H1 (cell line): ENCODE measurements at regions not wholly inside any gene's neighbourhood (a gene's known extent, or its start where the extent isn't known, plus 50 kb on each side); places are given as distances from the start of the nearest gene placed in this dataset.
A peak's percentile ranks its signal among the peaks of the same experiment; 100 is the strongest.

Source experiments
- CTCF ChIA-PET: fragments of 300-600 bp; sonication (Branson Sonifier 250); formaldehyde crosslinking; loops from one replicate; lab custom pipeline; 2021; ENCODE audit not compliant: partially characterized antibody; lab: Charles Lee
- POLR2A ChIA-PET: fragments of 300-600 bp; sonication (Branson Sonifier 250); formaldehyde crosslinking; loops from one replicate; lab custom pipeline; 2021; ENCODE audit warnings: inconsistent platforms; ENCODE audit not compliant: partially characterized antibody; lab: Charles Lee
- DNase-seq, 2 experiments: peaks; one replicate each; pipeline versions ENCODE4 v3.0.0 to v3.0.0-alpha.2; 2010 to 2022; ENCODE audit warnings: low spot score in 2 of 2, low read depth in 1 of 2, mixed read lengths in 1 of 2
- FAIRE-seq: peaks from 2 replicates; lab custom pipeline; 2011; peaks lifted over from hg19 to GRCh38; lab: Jason Lieb, UNC
- H2AFZ ChIP-seq: 2 replicates; pipeline ENCODE4 v1.8.1; 2012; ENCODE audit warnings: low read length, inconsistent platforms
- H2AK5ac ChIP-seq: 2 replicates; pipeline ENCODE4 v1.6.1; 2013; ENCODE audit warnings: low read depth, low read length
- H2BK120ac ChIP-seq: replicated peaks from 2 replicates; pipeline ENCODE3; 2013; ENCODE audit warnings: low read depth, low read length, inconsistent platforms
- H2BK12ac ChIP-seq: 2 replicates; pipeline ENCODE4 v1.6.1; 2013; ENCODE audit warnings: low read depth, low read length
- H2BK15ac ChIP-seq: 2 replicates; pipeline ENCODE4 v1.6.1; 2013; ENCODE audit warnings: low read length
- H2BK20ac ChIP-seq: 2 replicates; pipeline ENCODE4 v1.6.1; 2013; ENCODE audit warnings: low read length
- H2BK5ac ChIP-seq: 2 replicates; pipeline ENCODE4 v1.6.1; 2013; ENCODE audit warnings: low read depth, low read length
- H3K14ac ChIP-seq: 2 replicates; pipeline ENCODE4 v1.6.1; 2013; ENCODE audit warnings: inconsistent platforms; ENCODE audit not compliant: insufficient read length
- H3K18ac ChIP-seq: 2 replicates; pipeline ENCODE4 v1.6.1; 2013; ENCODE audit warnings: low read length; ENCODE audit errors: extremely low read depth
- H3K23ac ChIP-seq: 2 replicates; pipeline ENCODE4 v1.6.1; 2013; ENCODE audit warnings: inconsistent platforms; ENCODE audit not compliant: insufficient read length
- H3K23me2 ChIP-seq: 2 replicates; pipeline ENCODE4 v1.6.1; 2013; ENCODE audit warnings: low read depth, low read length
- H3K27ac ChIP-seq: 2 replicates; pipeline ENCODE4 v1.6.1; 2011; ENCODE audit warnings: low read depth, low read length, inconsistent platforms
- H3K27me3 ChIP-seq, 4 experiments: replicated peaks in 1 of 4; 1 replicate in 1 of 4; 2 replicates in 3 of 4; pipeline versions ENCODE4 v1.6.1 to v1.8.1; 2011 to 2013; ENCODE audit warnings: low read length in 3 of 4, mild to moderate bottlenecking in 3 of 4, inconsistent platforms in 2 of 4, mixed read lengths in 2 of 4, moderate library complexity in 1 of 4; ENCODE audit not compliant: control insufficient read depth in 3 of 4, insufficient read depth in 3 of 4; ENCODE audit errors: extremely low read depth in 1 of 4
- H3K36me3 ChIP-seq, 4 experiments: 2 replicates each; pipeline versions ENCODE4 v1.6.1 to v1.8.1; 2011 to 2013; ENCODE audit warnings: mild to moderate bottlenecking in 4 of 4, low read length in 3 of 4, moderate library complexity in 2 of 4, control low read depth in 1 of 4, inconsistent platforms in 1 of 4; ENCODE audit not compliant: insufficient read depth in 4 of 4, control insufficient read depth in 2 of 4
- H3K4ac ChIP-seq: replicated peaks from 2 replicates; pipeline ENCODE3; 2013; ENCODE audit warnings: low read length, low read depth, mixed read lengths, inconsistent platforms; ENCODE audit not compliant: insufficient read length
- H3K4me1 ChIP-seq, 4 experiments: replicated peaks in 1 of 4; 1 replicate in 1 of 4; 2 replicates in 3 of 4; pipeline versions ENCODE4 v1.6.1 to v1.8.1; 2011 to 2013; ENCODE audit warnings: low read length in 3 of 4, inconsistent platforms in 2 of 4, mixed read lengths in 1 of 4; ENCODE audit not compliant: insufficient read depth in 4 of 4, control insufficient read depth in 3 of 4
- H3K4me2 ChIP-seq, 2 experiments: 2 replicates each; pipeline versions ENCODE4 v1.6.1 to v1.8.1; 2011 to 2013; ENCODE audit warnings: low read depth in 2 of 2, low read length in 2 of 2, control low read depth in 1 of 2, inconsistent platforms in 1 of 2, mild to moderate bottlenecking in 1 of 2; ENCODE audit not compliant: insufficient read depth in 1 of 2
- H3K4me3 ChIP-seq, 4 experiments: fragments of 200-600, 300-600 bp in 1 of 4; sonication (generic), shearing (Covaris generic), sonication (Bioruptor Twin) in 1 of 4; 2 replicates each; pipeline versions ENCODE4 v1.5.1 to v1.8.1; 2011 to 2016; ENCODE audit warnings: low read length in 4 of 4, low read depth in 3 of 4, control low read depth in 2 of 4, inconsistent platforms in 2 of 4, mild to moderate bottlenecking in 2 of 4, mixed read lengths in 1 of 4, moderate library complexity in 1 of 4; ENCODE audit not compliant: insufficient read depth in 2 of 4; ENCODE audit errors: extremely low read depth in 1 of 4
- H3K56ac ChIP-seq: replicated peaks from 2 replicates; pipeline ENCODE3; 2013; ENCODE audit warnings: low read depth, mild to moderate bottlenecking, mixed read lengths, low read length, inconsistent platforms; ENCODE audit not compliant: insufficient read length
- H3K79me1 ChIP-seq: 2 replicates; pipeline ENCODE4 v1.6.1; 2013; ENCODE audit warnings: low read depth, low read length, control low read depth
- H3K79me2 ChIP-seq, 2 experiments: 2 replicates each; pipeline versions ENCODE4 v1.6.1 to v1.8.1; 2012 to 2013; ENCODE audit warnings: low read length in 2 of 2, mild to moderate bottlenecking in 2 of 2, inconsistent platforms in 1 of 2; ENCODE audit not compliant: insufficient read depth in 2 of 2, control insufficient read depth in 1 of 2
- H3K9ac ChIP-seq, 4 experiments: replicated peaks in 1 of 4; 1 replicate in 1 of 4; 2 replicates in 3 of 4; pipeline versions ENCODE4 v1.6.1 to v1.8.1; 2011 to 2013; ENCODE audit warnings: low read depth in 3 of 4, low read length in 3 of 4, control low read depth in 2 of 4, mild to moderate bottlenecking in 2 of 4, moderate library complexity in 2 of 4, inconsistent platforms in 1 of 4; ENCODE audit errors: extremely low read depth in 1 of 4
- H3K9me3 ChIP-seq, 2 experiments: 2 replicates each; pipeline versions ENCODE4 v1.6.1 to v1.8.1; 2012 to 2013; ENCODE audit warnings: mild to moderate bottlenecking in 2 of 2, moderate library complexity in 2 of 2, control low read depth in 1 of 2, inconsistent platforms in 1 of 2, low read depth in 1 of 2, low read length in 1 of 2, mixed read lengths in 1 of 2; ENCODE audit not compliant: insufficient read depth in 2 of 2
- H4K20me1 ChIP-seq, 2 experiments: replicated peaks in 1 of 2; 2 replicates each; pipeline versions ENCODE3 to v1.8.1; 2011 to 2013; ENCODE audit warnings: inconsistent platforms in 2 of 2, low read length in 2 of 2, mild to moderate bottlenecking in 1 of 2; ENCODE audit not compliant: insufficient read depth in 2 of 2, control insufficient read depth in 1 of 2
- H4K5ac ChIP-seq: 2 replicates; pipeline ENCODE4 v1.6.1; 2013; ENCODE audit warnings: low read length, low read depth, mixed read lengths, inconsistent platforms; ENCODE audit not compliant: insufficient read length
- H4K8ac ChIP-seq: 2 replicates; pipeline ENCODE4 v1.8.0; 2013; ENCODE audit warnings: mild to moderate bottlenecking, moderate library complexity, low read length, inconsistent platforms; ENCODE audit not compliant: insufficient read depth; ENCODE audit errors: extremely low read depth
- H4K91ac ChIP-seq: replicated peaks from 2 replicates; pipeline ENCODE3; 2013; ENCODE audit warnings: low read length, mixed read lengths, inconsistent platforms; ENCODE audit not compliant: insufficient read length
- BACH1 ChIP-seq: IDR thresholded peaks from 2 replicates; pipeline ENCODE4 v1.6.1; 2012; ENCODE audit warnings: low read length, improper control_type of control experiment
- SRF ChIP-seq: IDR thresholded peaks from 2 replicates; pipeline ENCODE4 v1.6.1; 2011; ENCODE audit warnings: mild to moderate bottlenecking, low read depth, low read length, moderate library complexity
- TAF7 ChIP-seq: optimal IDR thresholded peaks from 2 replicates; pipeline ENCODE3; 2011; ENCODE audit warnings: low read depth, mild to moderate bottlenecking, inconsistent platforms, low read length, moderate library complexity, borderline replicate concordance
- WGBS, 2 experiments: shearing (Covaris generic) in 1 of 2; methylation state at CpG; one replicate each; pipeline versions ENCODE4 v1.1.6 to v1.1.7; 2013 to 2015; ENCODE audit warnings: low lambda C conversion rate in 2 of 2, mixed read lengths in 2 of 2, inconsistent platforms in 1 of 2, low coverage in 1 of 2, missing lambda C conversion rate in 1 of 2; ENCODE audit not compliant: insufficient replicate concordance in 2 of 2, insufficient coverage in 1 of 2, insufficient read length in 1 of 2; ENCODE audit errors: extremely low coverage in 1 of 2, missing lambda C conversion rate in 1 of 2; 5-methylcytosine and 5-hydroxymethylcytosine counted together

GRCh38 chr2:188693111-188693510 is 281.1 kb upstream of the COL3A1 start:
- Histone ChIP-seq H3K4ac (no peak overlapping the region), H3K9me3 (no peaks in the 10 kb centered on the region), H3K4me3 (no peak overlapping the region), H2BK15ac (peak overlapping the region; percentile 75), H4K20me1 (no peaks in the 10 kb centered on the region), H2BK120ac (no peak overlapping the region), H2BK5ac (0 out of 2 replicates have a peak overlapping the region, but pooled peaks have one; percentile 44), H3K79me1 (no peaks in the 10 kb centered on the region), H4K8ac (no peak overlapping the region), H2AFZ (peak overlapping the region; percentile 2; the same call in 1 of the 2 replicates), H3K79me2 (no peaks in the 10 kb centered on the region), H3K36me3 (no peaks in the 10 kb centered on the region), H3K27me3 (no peaks in the 10 kb centered on the region), H4K5ac (no peak overlapping the region), H3K4me1 (peaks cover 0 to 10% (median 5%) of the 10 kb centered on the region in 4 experiments; a peak in 4 of 7 replicates), H3K56ac (no peak overlapping the region), H2AK5ac (no peak overlapping the region), H3K9ac (no peak overlapping the region), H3K14ac (no peak overlapping the region), H3K4me2 (no peak overlapping the region), H2BK12ac (peak overlapping the region; percentile 60; the same call in 1 of the 2 replicates), H3K23ac (no peak overlapping the region), H4K91ac (no peak overlapping the region), H2BK20ac (peak overlapping the region; percentile 29), H3K18ac (no peak overlapping the region; the same call in 1 of the 2 replicates), H3K27ac (no peak overlapping the region), H3K23me2 (no peaks in the 10 kb centered on the region)
- TF ChIP-seq BACH1 = no peak
- no peak for TF ChIP-seq TAF7
- TF ChIP-seq SRF = no peak
- DNase-seq (peak in 1 of 2 experiments; percentile 42), FAIRE-seq (no peak)
- ChIA-PET CTCF (no interaction called here), POLR2A (no interaction called here)
- WGBS, 2 experiments = 95% methylated on average over 4 of the region's 4 CpGs; no CpG with 5 or more reads in 1 of the 2 experiments
